Activated CD4-positive, alpha-beta memory T cell treated with anti-CD3 and anti-CD28 coated beads for 36 hours (primary cell): ENCODE measurements at regions not wholly inside any gene's neighbourhood (a gene's known extent, or its start where the extent isn't known, plus 50 kb on each side); places are given as distances from the start of the nearest gene placed in this dataset.

Source experiments
- CTCF ChIA-PET: fragments of 350-600 bp; sonication (Branson Sonifier 250); formaldehyde crosslinking; loops from one replicate; lab custom pipeline; 2021; ENCODE audit warnings: antibody characterized with exemption, inconsistent platforms; lab: Charles Lee
- POLR2A ChIA-PET: fragments of 350-600 bp; sonication (Branson Sonifier 250); formaldehyde crosslinking; loops from one replicate; lab custom pipeline; 2021; ENCODE audit warnings: antibody characterized with exemption; lab: Charles Lee
- DNase-seq: peaks from one replicate; pipeline ENCODE4 v3.0.0-alpha.2; 2020
- H3K27ac Mint-ChIP-seq: one replicate; pipeline ENCODE4 v1.8.0; 2021; ENCODE audit warnings: mixed read lengths
- H3K27me3 Mint-ChIP-seq: one replicate; pipeline ENCODE4 v1.8.0; 2021; ENCODE audit warnings: mixed read lengths
- H3K36me3 Mint-ChIP-seq: one replicate; pipeline ENCODE4 v1.8.0; 2021; ENCODE audit warnings: mixed read lengths
- H3K4me1 Mint-ChIP-seq: one replicate; pipeline ENCODE4 v1.8.0; 2021; ENCODE audit warnings: low read depth, mixed read lengths
- H3K4me3 Mint-ChIP-seq: one replicate; pipeline ENCODE4 v1.8.0; 2021; ENCODE audit warnings: mild to moderate bottlenecking, mixed read lengths
- H3K9me3 Mint-ChIP-seq: one replicate; pipeline ENCODE4 v1.8.0; 2021; ENCODE audit warnings: mixed read lengths
- intact Hi-C: fragments of 100-400 bp; cut with micrococcal nuclease; formaldehyde crosslinking; loops from one replicate; pipeline ENCODE4 v1.15.1; 2023

GRCh38 chr5:110940136-110940535 lies 131.4 kb upstream of the TSLP start:
- H3K36me3 Mint-ChIP-seq, result no peaks in the 10 kb centered on the region
- ChIA-PET CTCF (no interaction called here), POLR2A (no interaction called here)
- intact Hi-C loops, result no loop called here
- no peaks in the 10 kb centered on the region for H3K4me1 Mint-ChIP-seq
- no peaks in the 10 kb centered on the region for H3K9me3 Mint-ChIP-seq
- no peak for DNase-seq
- H3K27ac Mint-ChIP-seq, result no peak overlapping the region
- H3K4me3 Mint-ChIP-seq, result no peak overlapping the region
- peaks cover 3% of the 10 kb centered on the region for H3K27me3 Mint-ChIP-seq

GRCh38 chr5:110945874-110946436 lies 125.6 kb upstream of the TSLP start:
- intact Hi-C loops, result no loop called here
- Mint-ChIP-seq H3K4me3 (no peak overlapping the region), H3K27ac (no peak overlapping the region), H3K27me3 (no peaks in the 10 kb centered on the region), H3K36me3 (no peaks in the 10 kb centered on the region), H3K9me3 (no peaks in the 10 kb centered on the region), H3K4me1 (no peaks in the 10 kb centered on the region)
- CTCF ChIA-PET, result no interaction called here
- DNase-seq, result no peak
- POLR2A ChIA-PET, result no interaction called here

- no peak for DNase-seq
- Mint-ChIP-seq H3K9me3 (no peaks in the 10 kb centered on the region), H3K27ac (no peak overlapping the region), H3K4me1 (no peaks in the 10 kb centered on the region), H3K27me3 (no peaks in the 10 kb centered on the region), H3K4me3 (no peak overlapping the region), H3K36me3 (no peaks in the 10 kb centered on the region)
- POLR2A ChIA-PET, result no interaction called here
- CTCF ChIA-PET, result interaction anchor here (0.6 kb wide), 1 partner anchor 10 kb away, joined by 3 read pairs; no protein-coding TSS in a partner anchor
- intact Hi-C loops, result no loop called here
Measured at GRCh38 chr5:110951373-110951791, 120.1 kb upstream of the TSLP start.

GRCh38 chr5:110956280-110956912 lies 115.1 kb upstream of the TSLP start:
- Mint-ChIP-seq H3K4me3 (no peak overlapping the region), H3K36me3 (no peaks in the 10 kb centered on the region), H3K27me3 (peaks cover 1% of the 10 kb centered on the region), H3K27ac (no peak overlapping the region), H3K9me3 (peaks cover 3% of the 10 kb centered on the region), H3K4me1 (no peaks in the 10 kb centered on the region)
- DNase-seq, result no peak
- intact Hi-C loops, result no loop called here
- CTCF ChIA-PET, result no interaction called here
- POLR2A ChIA-PET, result no interaction called here

GRCh38 chr5:110956913-110957813 lies 114.3 kb upstream of the TSLP start:
- H3K27ac Mint-ChIP-seq, result no peak overlapping the region
- H3K9me3 Mint-ChIP-seq, result peaks cover 3% of the 10 kb centered on the region
- intact Hi-C loops, result no loop called here
- H3K4me1 Mint-ChIP-seq, result no peaks in the 10 kb centered on the region
- peaks cover 1% of the 10 kb centered on the region for H3K27me3 Mint-ChIP-seq
- no peak for DNase-seq
- CTCF ChIA-PET, result no interaction called here
- no peak overlapping the region for H3K4me3 Mint-ChIP-seq
- no peaks in the 10 kb centered on the region for H3K36me3 Mint-ChIP-seq
- POLR2A ChIA-PET, result no interaction called here

GRCh38 chr5:110957934-110958333 lies 113.6 kb upstream of the TSLP start:
- Mint-ChIP-seq H3K27ac (no peak overlapping the region), H3K27me3 (peaks cover 1% of the 10 kb centered on the region), H3K4me1 (no peaks in the 10 kb centered on the region), H3K36me3 (no peaks in the 10 kb centered on the region), H3K4me3 (no peak overlapping the region), H3K9me3 (peaks cover 3% of the 10 kb centered on the region)
- ChIA-PET POLR2A (no interaction called here), CTCF (no interaction called here)
- no peak for DNase-seq
- intact Hi-C loops, result no loop called here

- CTCF ChIA-PET, result no interaction called here
- H3K36me3 Mint-ChIP-seq, result no peaks in the 10 kb centered on the region
- H3K4me3 Mint-ChIP-seq, result no peak overlapping the region
- peaks cover 1% of the 10 kb centered on the region for H3K27me3 Mint-ChIP-seq
- POLR2A ChIA-PET, result no interaction called here
- H3K4me1 Mint-ChIP-seq, result no peaks in the 10 kb centered on the region
- intact Hi-C loops, result no loop called here
- H3K9me3 Mint-ChIP-seq, result peaks cover 3% of the 10 kb centered on the region
- no peak for DNase-seq
- H3K27ac Mint-ChIP-seq, result no peak overlapping the region
Measured at GRCh38 chr5:110963495-110963894, 108.0 kb upstream of the TSLP start.

GRCh38 chr5:110965773-110966581 lies 105.5 kb upstream of the TSLP start:
- Mint-ChIP-seq H3K36me3 (no peaks in the 10 kb centered on the region), H3K4me3 (no peak overlapping the region), H3K27ac (no peak overlapping the region), H3K27me3 (peaks cover 4% of the 10 kb centered on the region), H3K9me3 (peaks cover under 1% of the 10 kb centered on the region), H3K4me1 (no peaks in the 10 kb centered on the region)
- DNase-seq, result no peak
- ChIA-PET CTCF (no interaction called here), POLR2A (no interaction called here)
- intact Hi-C loops, result no loop called here

GRCh38 chr5:110968246-110969005 lies 103.1 kb upstream of the TSLP start:
- ChIA-PET POLR2A (no interaction called here), CTCF (no interaction called here)
- Mint-ChIP-seq H3K36me3 (no peaks in the 10 kb centered on the region), H3K9me3 (no peaks in the 10 kb centered on the region), H3K27ac (no peak overlapping the region), H3K27me3 (peaks cover 4% of the 10 kb centered on the region), H3K4me1 (no peaks in the 10 kb centered on the region), H3K4me3 (no peak overlapping the region)
- intact Hi-C loops, result no loop called here
- DNase-seq, result no peak

- H3K27me3 Mint-ChIP-seq, result peaks cover 4% of the 10 kb centered on the region
- CTCF ChIA-PET, result no interaction called here
Measured at GRCh38 chr5:110969502-110969901, 102.0 kb upstream of the TSLP start.

GRCh38 chr5:110973510-110973909 lies 98.0 kb upstream of the TSLP start:
- no peaks in the 10 kb centered on the region for H3K4me1 Mint-ChIP-seq
- intact Hi-C loops, result no loop called here
- ChIA-PET CTCF (no interaction called here), POLR2A (no interaction called here)
- H3K9me3 Mint-ChIP-seq, result no peaks in the 10 kb centered on the region
- H3K36me3 Mint-ChIP-seq, result no peaks in the 10 kb centered on the region
- DNase-seq, result no peak
- no peak overlapping the region for H3K4me3 Mint-ChIP-seq
- peaks cover 4% of the 10 kb centered on the region for H3K27me3 Mint-ChIP-seq
- H3K27ac Mint-ChIP-seq, result no peak overlapping the region

More at GRCh38 chr5:110969502-110969901, 102.0 kb upstream of the TSLP start:
- intact Hi-C loops, result no loop called here
- Mint-ChIP-seq H3K4me3 (no peak overlapping the region), H3K36me3 (no peaks in the 10 kb centered on the region), H3K9me3 (no peaks in the 10 kb centered on the region), H3K27ac (no peak overlapping the region), H3K4me1 (no peaks in the 10 kb centered on the region)
- no peak for DNase-seq
- POLR2A ChIA-PET, result no interaction called here
